ENCODE measurements at regions not wholly inside any gene's neighbourhood (a gene's known extent, or its start where the extent isn't known, plus 50 kb on each side); places are given as distances from the start of the nearest gene placed in this dataset.

- no peaks in the 10 kb centered on the region for H3K36me3 ChIP-seq (ENCODE audit: control insufficient read depth in 2 of 2, insufficient read depth in 1 of 2, low read length in 2 of 2)
- H3K4me3 ChIP-seq (ENCODE audit: low read depth, low read length): no peak overlapping the region
- no peaks in the 10 kb centered on the region for H3K9me3 ChIP-seq (ENCODE audit: control insufficient read depth, insufficient read depth, low read depth, low read length)
- no peak overlapping the region for H3K27ac ChIP-seq (ENCODE audit: extremely low read depth, low read depth, low read length)
- CTCF ChIA-PET: no interaction called here
- TF ChIP-seq ZBTB26 (tag by site-specific recombination; optimal IDR thresholded peaks at IDR 0.05) (no peak), ZNF639 (tag by site-specific recombination; IDR thresholded peaks at IDR 0.05) (no peak), ZFP41 (tag by site-specific recombination; IDR thresholded peaks at IDR 0.05; ENCODE audit: borderline replicate concordance) (no peak), ZNF335 (tag by site-specific recombination; conservative IDR thresholded peaks at IDR 0.05) (no peak), ZBTB44 (tag by site-specific recombination; IDR thresholded peaks at IDR 0.05) (no peak), REST (tag by site-specific recombination; IDR thresholded peaks at IDR 0.05) (no peak), ZNF837 (tag by site-specific recombination; IDR thresholded peaks at IDR 0.05) (no peak), ZNF549 (tag by site-specific recombination; IDR thresholded peaks at IDR 0.05) (no peak)
- POLR2A ChIA-PET: no interaction called here
- H3K4me1 ChIP-seq (ENCODE audit: control insufficient read depth, insufficient read depth, low read length): no peaks in the 10 kb centered on the region
Measured at GRCh38 chr14:104475256-104475655, 104.3 kb upstream of the C14orf180 start.

GRCh38 chr14:104475802-104476201 is 103.8 kb upstream of the C14orf180 start:
- Histone ChIP-seq H3K27ac (ENCODE audit: extremely low read depth, low read depth, low read length) (no peak overlapping the region), H3K9me3 (ENCODE audit: control insufficient read depth, insufficient read depth, low read depth, low read length) (no peaks in the 10 kb centered on the region), H3K4me3 (ENCODE audit: low read depth, low read length) (no peak overlapping the region), H3K36me3 (ENCODE audit: control insufficient read depth in 2 of 2, insufficient read depth in 1 of 2, low read length in 2 of 2) (no peaks in the 10 kb centered on the region), H3K4me1 (ENCODE audit: control insufficient read depth, insufficient read depth, low read length) (no peaks in the 10 kb centered on the region)
- CTCF ChIA-PET: no interaction called here
- POLR2A ChIA-PET: no interaction called here
- TF ChIP-seq ATF2 (tag by site-specific recombination; IDR thresholded peaks at IDR 0.05; ENCODE audit: low read depth) (no peak), PBX3 (CRISPR knock-in tag; IDR thresholded peaks at IDR 0.05) (no peak), ZNF121 (tag by site-specific recombination; IDR thresholded peaks at IDR 0.05) (no peak), KLF16 (tag by site-specific recombination; IDR thresholded peaks at IDR 0.05) (no peak), ZNF184 (tag by site-specific recombination; IDR thresholded peaks at IDR 0.05) (no peak), ZNF280C (tag by site-specific recombination; IDR thresholded peaks at IDR 0.05) (no peak), ZNF704 (tag by site-specific recombination; IDR thresholded peaks at IDR 0.05) (no peak), GLIS1 (tag by site-specific recombination; IDR thresholded peaks at IDR 0.05) (no peak), ZNF692 (tag by site-specific recombination; IDR thresholded peaks at IDR 0.05) (no peak)

Measured in HEK293 (cell line).